Stimulated activated CD4-positive, alpha-beta T cell treated with anti-CD3 and anti-CD28 coated beads, Interleukin-4, amount 100 ng/mL, for 48 hours (primary cell): ENCODE measurements at regions not wholly inside any gene's neighbourhood (a gene's known extent, or its start where the extent isn't known, plus 50 kb on each side); places are given as distances from the start of the nearest gene placed in this dataset.
A peak's percentile ranks its signal among the peaks of the same experiment; 100 is the strongest.
"Not testable (repeated sequence)": the region's sequence is repeated elsewhere in the genome, so short reads cannot be mapped to it uniquely, and the experiment has no call there.

Source experiments
- DNase-seq, 2 donors: peaks; one replicate each; pipeline ENCODE4 v3.0.0-alpha.2; 2020; ENCODE audit warnings: low read depth in 2 of 2

GRCh38 chr7:106749165-106749564 is 88.2 kb upstream of the CCDC71L start:
- no peak for DNase-seq

DNA sequence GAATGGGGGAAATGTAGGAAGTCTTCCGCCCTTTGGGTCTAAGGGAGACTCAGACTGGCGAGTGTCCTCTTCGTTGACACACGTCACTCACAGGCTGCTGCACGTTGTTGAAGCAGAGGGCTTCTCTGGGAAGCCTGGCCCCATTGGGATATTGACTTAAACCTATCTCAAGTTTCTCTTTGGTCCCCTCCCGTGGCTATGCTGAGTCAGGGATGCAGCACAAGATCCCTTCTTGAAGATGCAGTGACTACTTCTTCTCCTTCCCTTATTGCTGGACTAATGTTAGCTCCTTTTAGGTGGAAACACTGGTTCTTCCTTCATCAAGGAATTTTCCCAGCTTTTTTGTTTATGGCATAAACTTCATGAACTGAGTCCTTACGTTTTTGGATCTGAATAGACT is 89.8 kb upstream of the CCDC71L start:
- DNase-seq = no peak

DNA sequence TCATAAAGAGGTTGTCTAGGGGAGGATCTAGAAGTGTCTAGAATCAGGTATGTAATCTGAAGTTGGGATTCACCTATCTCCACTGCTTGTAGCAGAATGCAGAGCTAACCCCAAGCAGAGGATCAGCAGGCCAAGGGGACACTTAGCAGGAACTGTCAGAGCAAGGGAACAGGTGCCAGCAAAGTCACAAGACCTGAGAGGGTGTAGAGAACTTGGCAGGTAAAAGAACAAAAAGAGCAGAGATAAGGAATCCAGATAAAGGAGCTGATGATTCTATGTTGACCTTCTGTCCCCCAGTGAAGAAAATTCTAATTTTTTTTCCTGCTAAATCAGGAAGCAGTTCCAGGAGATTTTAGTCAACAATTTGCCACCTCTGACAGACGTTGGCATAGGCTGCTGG is 91.4 kb upstream of the CCDC71L start:
- no peak for DNase-seq

- DNase-seq = not testable (repeated sequence)
These were observed 94.1 kb upstream of the CCDC71L start for GRCh38 chr7:106755024-106755423.

GRCh38 chr7:106755641-106756040 is 94.7 kb upstream of the CCDC71L start:
- no peak for DNase-seq

- DNase-seq = no peak
These were observed 95.1 kb upstream of the CCDC71L start for GRCh38 chr7:106756071-106756470.

GRCh38 chr7:106756884-106757283 is 95.9 kb upstream of the CCDC71L start:
- no peak for DNase-seq

- no peak for DNase-seq
These were observed 96.9 kb upstream of the CCDC71L start for GRCh38 chr7:106757846-106758245.

DNA sequence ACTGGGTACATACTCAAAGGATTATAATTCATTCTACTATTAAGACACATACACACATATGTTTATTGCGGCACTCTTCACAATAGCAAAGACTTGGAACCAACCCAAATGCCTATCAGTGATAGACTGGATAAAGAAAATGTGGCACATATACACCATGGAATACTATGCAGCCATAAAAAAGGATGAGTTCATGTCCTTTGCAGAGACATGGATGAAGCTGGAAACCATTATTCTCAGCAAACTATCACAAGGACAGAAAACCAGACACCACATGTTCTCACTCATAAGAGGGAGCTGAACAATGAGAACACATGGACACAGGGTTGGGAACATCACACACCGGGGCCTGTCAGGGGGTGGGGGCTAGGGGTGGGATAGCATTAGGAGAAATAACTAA is 101.9 kb upstream of the CCDC71L start:
- DNase-seq = not testable (repeated sequence)

DNA sequence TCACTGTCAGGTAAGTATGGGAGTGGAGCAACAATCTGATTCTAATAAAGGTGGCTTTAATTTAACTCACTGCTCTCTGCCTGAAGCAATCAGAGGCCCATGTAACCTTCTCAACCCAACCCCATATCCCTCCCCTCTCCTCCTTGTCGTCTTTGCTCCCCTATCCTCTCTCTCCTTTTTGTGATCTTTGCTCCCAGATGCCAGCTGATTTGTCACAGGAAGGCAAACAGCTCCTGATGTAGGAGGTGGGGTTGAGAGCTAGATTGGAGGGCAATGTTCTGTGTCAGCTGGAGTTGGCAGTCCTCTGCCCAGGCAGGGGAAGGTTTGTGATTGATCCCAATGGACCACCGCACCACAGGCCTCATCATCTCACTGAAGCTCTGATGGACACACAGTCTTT is 101.4 kb upstream of the PIK3CG start:
- no peak for DNase-seq

DNA sequence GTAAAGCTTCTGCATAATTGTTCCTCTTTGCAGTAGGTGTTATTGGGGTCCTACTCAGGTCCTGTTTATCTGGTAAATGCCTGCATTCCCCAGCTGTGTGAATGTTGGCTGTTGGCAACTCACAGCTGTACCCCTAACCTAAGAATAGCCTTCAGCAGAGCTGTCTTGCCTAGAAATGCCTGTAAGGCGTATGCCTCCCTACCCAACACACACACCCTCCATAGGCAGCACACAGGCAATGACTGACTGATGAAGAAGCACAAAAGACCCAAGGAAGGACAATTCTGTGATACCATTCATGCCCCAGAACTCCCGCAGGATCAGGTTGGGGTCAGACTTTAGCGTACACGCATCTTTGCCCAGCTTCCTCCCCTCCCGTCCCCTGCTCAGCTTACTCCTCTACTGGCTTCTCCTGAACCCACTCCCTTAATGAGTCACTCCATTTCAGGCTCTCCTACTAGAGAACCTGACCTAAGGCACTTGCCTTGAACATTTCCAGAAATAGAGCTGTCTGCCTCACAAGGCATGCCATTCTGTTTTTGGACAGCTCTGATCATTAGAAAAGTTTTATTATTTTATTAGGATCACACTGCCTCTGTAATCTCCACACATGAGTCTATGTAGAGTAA is 99.2 kb upstream of the PIK3CG start:
- DNase-seq = no peak

DNA sequence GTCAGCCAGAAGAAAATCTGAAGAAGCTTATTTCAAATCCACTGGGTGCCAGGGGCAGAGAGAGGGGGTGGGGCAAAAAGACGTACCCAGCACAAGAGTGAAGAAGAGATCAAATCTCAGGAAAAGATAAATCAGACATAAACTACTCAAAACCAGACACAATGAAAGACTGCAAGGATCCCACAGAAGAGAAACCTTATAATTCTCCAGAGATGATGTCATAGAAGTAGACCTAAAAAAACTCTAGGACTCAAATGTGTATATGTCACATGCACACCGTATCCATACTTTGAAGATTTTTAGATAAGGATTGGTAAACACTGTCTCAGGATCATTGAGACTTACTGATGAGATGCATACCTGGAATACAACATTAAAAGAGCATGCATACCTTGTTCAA is 98.5 kb upstream of the PIK3CG start:
- DNase-seq = no peak

DNA sequence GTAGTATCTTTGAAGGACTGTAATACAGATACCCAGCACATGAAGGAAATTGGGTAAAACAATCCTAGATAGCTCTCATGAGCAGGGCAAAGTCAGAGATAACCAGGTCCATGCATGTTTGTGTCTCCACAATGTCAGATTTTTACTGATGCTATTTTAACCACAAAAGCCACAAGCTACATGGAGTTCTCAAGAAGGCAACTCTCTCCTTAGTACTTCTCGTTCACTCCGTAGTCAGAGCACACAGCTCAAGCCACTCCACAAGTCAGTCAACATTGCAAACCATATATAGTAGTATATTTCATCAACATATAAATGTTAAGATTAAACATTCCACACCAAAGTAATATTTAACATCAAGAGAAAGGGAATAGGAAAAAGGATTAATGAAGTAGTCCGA is 98.0 kb upstream of the PIK3CG start:
- DNase-seq = no peak

GRCh38 chr7:106767498-106768323 is 97.4 kb upstream of the PIK3CG start:
- no peak for DNase-seq

DNA sequence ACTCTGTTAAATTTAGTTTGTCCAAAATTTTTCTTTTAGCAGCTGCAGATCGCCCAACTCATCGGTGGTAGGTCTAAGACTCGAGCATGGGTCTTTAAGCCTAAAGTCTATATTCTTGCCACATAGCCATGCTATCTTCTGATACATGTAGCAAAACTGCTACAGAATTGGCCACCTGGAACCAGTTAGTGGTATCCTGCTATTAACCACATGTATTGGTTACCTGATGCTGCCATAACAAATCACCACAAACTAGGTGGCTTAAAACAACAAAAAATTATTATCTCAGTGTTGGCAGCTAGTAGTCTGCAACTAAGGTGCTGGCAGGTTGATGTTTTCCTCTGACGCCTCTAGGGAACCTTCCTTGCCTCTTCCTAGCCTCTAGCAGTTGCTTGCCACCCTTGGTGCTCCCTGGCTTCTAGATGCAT is 96.7 kb upstream of the PIK3CG start:
- no peak for DNase-seq

DNA sequence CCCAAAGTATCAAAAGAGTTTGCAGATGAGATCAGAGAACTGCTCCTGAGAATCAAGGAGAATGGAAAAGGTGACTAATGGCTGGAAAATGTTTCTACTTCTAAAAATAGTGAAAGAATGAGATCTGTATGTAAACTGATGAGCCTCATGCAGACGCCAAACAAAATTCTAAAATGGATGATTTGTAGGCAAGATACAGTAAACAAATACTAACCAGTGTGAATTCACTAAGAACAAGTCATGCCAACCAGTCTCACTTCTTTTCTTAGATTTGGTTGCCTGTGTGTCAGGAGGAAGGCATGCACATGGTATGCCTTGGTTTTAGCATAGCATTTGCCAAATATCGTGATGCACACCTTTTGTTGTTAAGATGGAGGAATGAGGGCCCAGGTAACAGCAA is 94.9 kb upstream of the PIK3CG start:
- DNase-seq = no peak

DNA sequence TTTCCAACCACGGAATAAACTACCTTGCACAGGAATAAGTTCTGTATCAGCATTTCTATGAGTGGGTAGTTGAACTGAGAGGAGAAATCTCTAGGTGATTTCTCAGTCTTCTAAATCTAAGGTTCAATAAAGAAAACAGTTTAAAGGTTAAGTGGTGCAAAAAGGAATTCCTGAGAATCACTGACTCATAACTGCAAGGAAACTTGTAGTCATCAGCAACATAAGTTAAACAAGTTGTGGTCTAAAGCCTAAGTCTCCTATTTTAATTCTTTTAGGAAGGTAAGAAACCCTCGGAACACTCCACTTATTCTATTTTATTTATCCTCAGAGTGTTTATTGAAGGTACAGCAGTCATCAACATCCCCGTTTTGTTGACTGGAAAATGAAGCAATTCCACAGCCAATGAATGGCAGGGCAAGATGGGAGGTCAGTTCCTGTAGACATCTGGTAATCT is 92.4 kb upstream of the PIK3CG start:
- no peak for DNase-seq

GRCh38 chr7:106773228-106773627 is 91.9 kb upstream of the PIK3CG start:
- DNase-seq = no peak

DNA sequence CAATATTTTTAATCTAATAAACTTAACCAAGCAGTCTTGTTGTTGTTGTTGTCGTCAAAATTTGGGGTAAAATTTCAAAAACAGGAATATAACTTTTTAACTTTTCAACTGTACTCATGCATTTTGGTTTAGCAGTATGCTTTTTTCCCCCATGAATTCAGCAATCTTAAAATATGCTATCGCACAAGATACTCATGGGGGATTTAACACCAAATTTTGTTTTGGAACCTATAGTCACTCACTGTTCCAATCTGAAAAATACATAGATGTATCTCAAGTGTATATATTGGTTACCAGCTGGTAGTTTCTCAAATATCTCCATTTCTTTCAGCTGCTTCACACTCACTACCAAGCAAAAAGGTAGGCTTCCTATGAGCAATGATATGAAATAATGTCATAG is 91.4 kb upstream of the PIK3CG start:
- no peak for DNase-seq

DNA sequence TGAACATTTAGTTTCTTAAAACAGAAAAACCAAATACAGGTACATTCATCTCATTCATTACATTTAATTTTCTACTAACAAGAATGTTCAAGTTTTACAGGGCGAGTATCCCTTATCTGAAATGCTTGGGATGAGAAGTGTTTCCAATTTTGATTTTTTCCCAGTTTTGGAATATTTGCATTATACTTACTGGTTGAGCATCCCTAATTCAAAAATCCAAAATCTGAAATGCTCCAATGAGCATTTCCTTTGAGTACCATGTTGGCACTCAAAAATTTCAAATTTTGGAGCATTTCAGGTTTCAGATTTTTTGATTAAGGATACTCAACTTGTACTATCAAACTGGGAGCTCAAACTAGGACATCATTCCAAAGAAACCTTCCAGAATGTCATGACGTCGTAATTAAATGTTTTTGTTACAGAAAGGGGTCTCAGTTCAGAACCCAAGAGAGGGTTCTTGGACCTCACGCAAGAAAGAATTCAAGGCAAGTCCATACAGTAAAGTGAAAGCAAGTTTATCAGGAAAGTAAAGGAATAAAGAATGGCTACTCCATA is 90.8 kb upstream of the PIK3CG start:
- DNase-seq = no peak

DNA sequence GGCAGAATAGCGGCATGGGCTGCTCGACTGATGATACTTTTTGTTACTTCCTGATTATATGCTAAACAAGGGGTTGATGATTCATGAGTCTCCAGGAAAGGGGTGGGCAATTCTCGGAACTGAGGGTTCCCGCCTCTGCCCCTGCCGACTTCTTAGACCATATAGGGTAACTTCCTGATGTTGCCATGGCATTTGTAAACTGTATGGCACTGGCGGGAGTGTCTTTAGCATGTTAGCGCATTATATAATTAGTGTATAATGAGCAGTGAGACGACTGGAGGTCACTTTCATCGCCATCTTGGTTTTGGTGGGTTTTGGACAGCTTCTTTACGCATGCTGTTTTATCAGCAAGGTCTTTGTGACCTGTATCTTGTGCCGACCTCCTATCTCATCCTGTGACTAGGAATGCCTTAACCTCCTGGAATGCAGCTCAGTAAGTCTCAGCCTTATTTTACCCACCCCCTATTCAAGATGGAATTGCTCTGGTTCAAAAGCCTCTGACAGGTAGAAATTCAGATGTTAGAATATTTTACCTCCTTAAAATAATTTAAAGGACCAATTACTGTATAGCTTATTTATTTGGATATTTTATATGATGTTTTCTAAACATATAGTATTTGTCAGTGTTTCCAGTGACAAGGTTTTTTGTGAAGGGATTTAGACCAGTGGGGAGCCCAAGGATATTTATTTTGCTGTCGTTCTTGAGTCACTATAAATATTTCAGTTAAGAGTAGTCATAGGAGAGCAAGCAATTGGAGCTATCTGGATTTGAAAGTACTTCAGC is 90.1 kb upstream of the PIK3CG start:
- DNase-seq = peak in 1 of 2 donors; percentile 24

DNA sequence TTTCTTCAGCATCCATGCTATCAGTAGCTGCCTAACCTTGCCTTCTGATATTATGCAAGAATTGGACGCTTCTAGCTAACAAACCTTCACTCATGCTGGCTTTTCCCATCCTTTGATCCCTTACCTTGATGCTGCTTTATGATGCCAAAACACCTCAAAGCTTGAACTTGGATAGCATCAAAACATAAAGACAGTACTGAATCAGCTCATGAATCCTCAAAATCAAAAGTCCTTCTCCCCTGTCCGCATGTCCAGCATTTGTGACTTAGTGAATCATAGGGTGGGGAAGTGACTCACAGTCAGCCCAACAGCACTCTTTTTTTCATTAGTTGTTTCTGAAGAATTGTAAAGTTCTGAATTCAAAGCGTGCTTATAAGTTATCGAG is 89.5 kb upstream of the PIK3CG start:
- no peak for DNase-seq
